Gastrocnemius medialis (tissue), 4 donors: ENCODE measurements at regions not wholly inside any gene's neighbourhood (a gene's known extent, or its start where the extent isn't known, plus 50 kb on each side); places are given as distances from the start of the nearest gene placed in this dataset.

Experiments
- POLR2A ChIP-seq, 2 donors: fragments of 450-650 bp; IDR thresholded peaks; one replicate each; pipeline ENCODE4 v1.6.1; 2017; ENCODE audit warnings: antibody characterized with exemption in 2 of 2, mild to moderate bottlenecking in 2 of 2, moderate library complexity in 2 of 2
- TF ChIP-seq, protein P1 (sequence below), 5 experiments: fragments of 450-650 bp in 3 of 5; fragments of 200-600 bp in 2 of 5; sonication (generic) in 2 of 5; IDR thresholded peaks in 4 of 5; conservative IDR thresholded peaks in 1 of 5; 1 replicate in 4 of 5; 2 replicates in 1 of 5; pipeline ENCODE4 v1.5.1; 2016 to 2019; ENCODE audit warnings: antibody characterized with exemption in 5 of 5, mild to moderate bottlenecking in 3 of 5, moderate library complexity in 3 of 5

DNA sequence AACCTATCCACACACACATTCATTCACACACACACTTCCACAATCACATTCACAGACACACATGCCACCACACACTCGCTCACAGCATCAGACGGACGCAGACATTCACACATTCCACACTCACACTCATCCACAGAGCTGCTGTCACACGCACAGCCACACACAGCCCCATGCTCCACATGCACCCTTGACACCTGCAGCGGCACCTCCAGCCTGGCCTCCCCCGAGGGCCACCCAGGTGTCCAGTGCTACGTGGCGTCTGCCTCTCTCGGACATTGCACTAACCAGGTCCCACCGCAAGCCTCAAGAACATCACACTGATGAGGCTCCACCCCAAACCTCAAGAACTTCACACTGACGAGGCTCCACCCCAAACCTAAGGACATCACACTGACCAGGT is 155.2 kb downstream of the RBFOX3 start:
- TF ChIP-seq POLR2A (IDR thresholded peaks at IDR 0.05): no peak
- TF ChIP-seq, protein P1, sequence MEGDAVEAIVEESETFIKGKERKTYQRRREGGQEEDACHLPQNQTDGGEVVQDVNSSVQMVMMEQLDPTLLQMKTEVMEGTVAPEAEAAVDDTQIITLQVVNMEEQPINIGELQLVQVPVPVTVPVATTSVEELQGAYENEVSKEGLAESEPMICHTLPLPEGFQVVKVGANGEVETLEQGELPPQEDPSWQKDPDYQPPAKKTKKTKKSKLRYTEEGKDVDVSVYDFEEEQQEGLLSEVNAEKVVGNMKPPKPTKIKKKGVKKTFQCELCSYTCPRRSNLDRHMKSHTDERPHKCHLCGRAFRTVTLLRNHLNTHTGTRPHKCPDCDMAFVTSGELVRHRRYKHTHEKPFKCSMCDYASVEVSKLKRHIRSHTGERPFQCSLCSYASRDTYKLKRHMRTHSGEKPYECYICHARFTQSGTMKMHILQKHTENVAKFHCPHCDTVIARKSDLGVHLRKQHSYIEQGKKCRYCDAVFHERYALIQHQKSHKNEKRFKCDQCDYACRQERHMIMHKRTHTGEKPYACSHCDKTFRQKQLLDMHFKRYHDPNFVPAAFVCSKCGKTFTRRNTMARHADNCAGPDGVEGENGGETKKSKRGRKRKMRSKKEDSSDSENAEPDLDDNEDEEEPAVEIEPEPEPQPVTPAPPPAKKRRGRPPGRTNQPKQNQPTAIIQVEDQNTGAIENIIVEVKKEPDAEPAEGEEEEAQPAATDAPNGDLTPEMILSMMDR (IDR thresholded peaks at IDR 0.05 in 4 of 5, conservative IDR thresholded peaks at IDR 0.05 in 1 of 5): no peak
